ENCODE measurements at regions not wholly inside any gene's neighbourhood (a gene's known extent, or its start where the extent isn't known, plus 50 kb on each side); places are given as distances from the start of the nearest gene placed in this dataset.

GRCh38 chr4:189261475-189261874 lies 679.2 kb upstream of the FRG1 start:
- Mint-ChIP-seq H3K36me3 (no peaks in the 10 kb centered on the region), H3K9me3 (peaks cover 9 to 31% (median 14%) of the 10 kb centered on the region in 3 donors), H3K4me3 (no peak overlapping the region), H3K4me1 (no peaks in the 10 kb centered on the region), H3K27ac (no peak overlapping the region), H3K27me3 (no peaks in the 10 kb centered on the region)
- 60% methylated on average over 1 of the region's 1 CpG for WGBS (ENCODE audit: insufficient coverage)
- ATAC-seq (replicated peaks in 1 of 4) (no peak), DNase-seq (no peak)
- Histone ChIP-seq H3K27ac (ENCODE audit: low read length) (no peak overlapping the region), H3K36me3 (ENCODE audit: control insufficient read depth in 2 of 2, extremely low read depth in 1 of 2, insufficient read depth in 1 of 2, low read length in 1 of 2) (no peaks in the 10 kb centered on the region), H3K9me3 (no peaks in the 10 kb centered on the region), H3K4me1 (ENCODE audit: control insufficient read depth in 1 of 2, extremely low read depth in 1 of 2, insufficient read depth in 2 of 2, low read length in 2 of 2) (no peaks in the 10 kb centered on the region), H3K4me3 (ENCODE audit: control insufficient read depth in 1 of 2, extremely low read depth in 1 of 2, low read length in 1 of 2) (no peak overlapping the region), H3K27me3 (replicated peaks in 1 of 2; ENCODE audit: control insufficient read depth in 2 of 2, extremely low read depth in 1 of 2, insufficient read depth in 2 of 2, low read length in 1 of 2) (no peaks in the 10 kb centered on the region)
- CTCF ChIA-PET: no interaction called here
- POLR2A ChIA-PET: no interaction called here

GRCh38 chr4:189265515-189265914 lies 675.2 kb upstream of the FRG1 start:
- POLR2A ChIA-PET: no interaction called here
- no peaks in the 10 kb centered on the region for H3K4me1 ChIP-seq (ENCODE audit: control insufficient read depth in 1 of 2, extremely low read depth in 1 of 2, insufficient read depth in 2 of 2, low read length in 2 of 2)
- no peak overlapping the region for H3K4me3 Mint-ChIP-seq
- H3K27ac Mint-ChIP-seq: no peak overlapping the region
- no peaks in the 10 kb centered on the region for H3K36me3 Mint-ChIP-seq
- no peaks in the 10 kb centered on the region for H3K36me3 ChIP-seq (ENCODE audit: control insufficient read depth in 2 of 2, extremely low read depth in 1 of 2, insufficient read depth in 1 of 2, low read length in 1 of 2)
- peaks cover 2 to 34% (median 18%) of the 10 kb centered on the region in 3 donors for H3K9me3 Mint-ChIP-seq
- no peaks in the 10 kb centered on the region for H3K4me1 Mint-ChIP-seq
- CTCF ChIA-PET: no interaction called here
- H3K4me3 ChIP-seq (ENCODE audit: control insufficient read depth in 1 of 2, extremely low read depth in 1 of 2, low read length in 1 of 2): no peak overlapping the region
- ATAC-seq (replicated peaks in 1 of 4) (no peak), DNase-seq (no peak)
- H3K27me3 ChIP-seq (replicated peaks in 1 of 2; ENCODE audit: control insufficient read depth in 2 of 2, extremely low read depth in 1 of 2, insufficient read depth in 2 of 2, low read length in 1 of 2): no peaks in the 10 kb centered on the region
- no peaks in the 10 kb centered on the region for H3K9me3 ChIP-seq
- H3K27ac ChIP-seq (ENCODE audit: low read length): no peak overlapping the region
- H3K27me3 Mint-ChIP-seq: no peaks in the 10 kb centered on the region
- WGBS (ENCODE audit: insufficient coverage): 81% methylated on average over 4 of the region's 7 CpGs

GRCh38 chr4:189267312-189267965 lies 673.2 kb upstream of the FRG1 start:
- Mint-ChIP-seq H3K36me3 (no peaks in the 10 kb centered on the region), H3K4me1 (no peaks in the 10 kb centered on the region), H3K4me3 (no peak overlapping the region), H3K27me3 (no peaks in the 10 kb centered on the region), H3K27ac (no peak overlapping the region), H3K9me3 (peaks cover 2 to 28% (median 8%) of the 10 kb centered on the region in 3 donors)
- Histone ChIP-seq H3K27me3 (replicated peaks in 1 of 2; ENCODE audit: control insufficient read depth in 2 of 2, extremely low read depth in 1 of 2, insufficient read depth in 2 of 2, low read length in 1 of 2) (no peaks in the 10 kb centered on the region), H3K27ac (ENCODE audit: low read length) (no peak overlapping the region), H3K36me3 (ENCODE audit: control insufficient read depth in 2 of 2, extremely low read depth in 1 of 2, insufficient read depth in 1 of 2, low read length in 1 of 2) (no peaks in the 10 kb centered on the region), H3K9me3 (no peaks in the 10 kb centered on the region), H3K4me3 (ENCODE audit: control insufficient read depth in 1 of 2, extremely low read depth in 1 of 2, low read length in 1 of 2) (no peak overlapping the region), H3K4me1 (ENCODE audit: control insufficient read depth in 1 of 2, extremely low read depth in 1 of 2, insufficient read depth in 2 of 2, low read length in 2 of 2) (no peaks in the 10 kb centered on the region)
- ChIA-PET CTCF (no interaction called here), POLR2A (no interaction called here)
- no peak for ATAC-seq (replicated peaks in 1 of 4)
- whole genome bisulfite sequencing (ENCODE audit: insufficient coverage): 74% methylated on average over 3 of the region's 3 CpGs
- DNase-seq: no peak

- no peaks in the 10 kb centered on the region for H3K36me3 Mint-ChIP-seq
- no peaks in the 10 kb centered on the region for H3K4me1 Mint-ChIP-seq
Measured at GRCh38 chr4:189278597-189279165, 662.0 kb upstream of the FRG1 start.

GRCh38 chr4:189279188-189279587 lies 661.5 kb upstream of the FRG1 start:
- Mint-ChIP-seq H3K4me3 (no peak overlapping the region), H3K27me3 (no peaks in the 10 kb centered on the region), H3K9me3 (peaks cover 4 to 17% (median 14%) of the 10 kb centered on the region in 3 donors), H3K4me1 (no peaks in the 10 kb centered on the region), H3K27ac (no peak overlapping the region), H3K36me3 (no peaks in the 10 kb centered on the region)
- ChIA-PET CTCF (no interaction called here), POLR2A (no interaction called here)
- no peak overlapping the region for H3K4me3 ChIP-seq (ENCODE audit: control insufficient read depth in 1 of 2, extremely low read depth in 1 of 2, low read length in 1 of 2)
- H3K36me3 ChIP-seq (ENCODE audit: control insufficient read depth in 2 of 2, extremely low read depth in 1 of 2, insufficient read depth in 1 of 2, low read length in 1 of 2): no peaks in the 10 kb centered on the region
- 82% methylated on average over 9 of the region's 11 CpGs for WGBS (ENCODE audit: insufficient coverage)
- H3K27ac ChIP-seq (ENCODE audit: low read length): no peak overlapping the region
- no peaks in the 10 kb centered on the region for H3K4me1 ChIP-seq (ENCODE audit: control insufficient read depth in 1 of 2, extremely low read depth in 1 of 2, insufficient read depth in 2 of 2, low read length in 2 of 2)
- no peaks in the 10 kb centered on the region for H3K9me3 ChIP-seq
- no peaks in the 10 kb centered on the region for H3K27me3 ChIP-seq (replicated peaks in 1 of 2; ENCODE audit: control insufficient read depth in 2 of 2, extremely low read depth in 1 of 2, insufficient read depth in 2 of 2, low read length in 1 of 2)
- DNase-seq (no peak), ATAC-seq (replicated peaks in 1 of 4) (no peak)

More at GRCh38 chr4:189278597-189279165, 662.0 kb upstream of the FRG1 start:
- Mint-ChIP-seq H3K27me3 (no peaks in the 10 kb centered on the region), H3K4me3 (no peak overlapping the region), H3K27ac (no peak overlapping the region), H3K9me3 (peaks cover 4 to 14% (median 10%) of the 10 kb centered on the region in 3 donors)
- no peaks in the 10 kb centered on the region for H3K27me3 ChIP-seq (replicated peaks in 1 of 2; ENCODE audit: control insufficient read depth in 2 of 2, extremely low read depth in 1 of 2, insufficient read depth in 2 of 2, low read length in 1 of 2)
- no peak overlapping the region for H3K27ac ChIP-seq (ENCODE audit: low read length)
- WGBS (ENCODE audit: insufficient coverage): 53% methylated on average over 2 of the region's 3 CpGs
- DNase-seq: no peak
- H3K4me1 ChIP-seq (ENCODE audit: control insufficient read depth in 1 of 2, extremely low read depth in 1 of 2, insufficient read depth in 2 of 2, low read length in 2 of 2): no peaks in the 10 kb centered on the region
- no peaks in the 10 kb centered on the region for H3K9me3 ChIP-seq
- no peak for ATAC-seq (replicated peaks in 1 of 4)
- ChIA-PET POLR2A (no interaction called here), CTCF (no interaction called here)
- H3K4me3 ChIP-seq (ENCODE audit: control insufficient read depth in 1 of 2, extremely low read depth in 1 of 2, low read length in 1 of 2): no peak overlapping the region
- no peaks in the 10 kb centered on the region for H3K36me3 ChIP-seq (ENCODE audit: control insufficient read depth in 2 of 2, extremely low read depth in 1 of 2, insufficient read depth in 1 of 2, low read length in 1 of 2)

GRCh38 chr4:189285377-189285776 lies 655.3 kb upstream of the FRG1 start:
- H3K9me3 Mint-ChIP-seq: peaks cover 0 to 13% (median 10%) of the 10 kb centered on the region in 3 donors
- no peaks in the 10 kb centered on the region for H3K27me3 Mint-ChIP-seq

More at GRCh38 chr4:189285377-189285776, 655.3 kb upstream of the FRG1 start:
- H3K4me3 ChIP-seq (ENCODE audit: control insufficient read depth in 1 of 2, extremely low read depth in 1 of 2, low read length in 1 of 2): no peak overlapping the region
- no peak overlapping the region for H3K27ac ChIP-seq (ENCODE audit: low read length)
- H3K4me1 ChIP-seq (ENCODE audit: control insufficient read depth in 1 of 2, extremely low read depth in 1 of 2, insufficient read depth in 2 of 2, low read length in 2 of 2): no peaks in the 10 kb centered on the region
- H3K27me3 ChIP-seq (replicated peaks in 1 of 2; ENCODE audit: control insufficient read depth in 2 of 2, extremely low read depth in 1 of 2, insufficient read depth in 2 of 2, low read length in 1 of 2): no peaks in the 10 kb centered on the region
- no peaks in the 10 kb centered on the region for H3K36me3 Mint-ChIP-seq
- DNase-seq: no peak
- POLR2A ChIA-PET: no interaction called here
- no peak for ATAC-seq (replicated peaks in 1 of 4)
- H3K9me3 ChIP-seq: no peaks in the 10 kb centered on the region
- no peak overlapping the region for H3K27ac Mint-ChIP-seq
- CTCF ChIA-PET: no interaction called here
- H3K36me3 ChIP-seq (ENCODE audit: control insufficient read depth in 2 of 2, extremely low read depth in 1 of 2, insufficient read depth in 1 of 2, low read length in 1 of 2): no peaks in the 10 kb centered on the region
- no peaks in the 10 kb centered on the region for H3K4me1 Mint-ChIP-seq
- H3K4me3 Mint-ChIP-seq: no peak overlapping the region
- 46% methylated on average over 5 of the region's 8 CpGs for WGBS (ENCODE audit: insufficient coverage)

Measured in T-cell (primary cell).